HFFc6 (cell line): ENCODE measurements at regions not wholly inside any gene's neighbourhood (a gene's known extent, or its start where the extent isn't known, plus 50 kb on each side); places are given as distances from the start of the nearest gene placed in this dataset.

Experiments
- DNase-seq: peaks from one replicate; pipeline ENCODE4 v3.0.0-alpha.2; 2018
- H3K27ac Mint-ChIP-seq: 2 replicates; pipeline ENCODE4 v1.8.0; 2020; ENCODE audit warnings: mild to moderate bottlenecking, mixed read lengths
- H3K27me3 Mint-ChIP-seq: 2 replicates; pipeline ENCODE4 v1.8.0; 2021; ENCODE audit warnings: mild to moderate bottlenecking, moderate library complexity, mixed read lengths; ENCODE audit not compliant: insufficient read depth
- H3K36me3 Mint-ChIP-seq: 2 replicates; pipeline ENCODE4 v1.8.0; 2021; ENCODE audit warnings: low read depth, mixed read lengths
- H3K4me1 Mint-ChIP-seq: 2 replicates; pipeline ENCODE4 v1.8.0; 2020; ENCODE audit warnings: low read depth, mixed read lengths
- H3K4me3 Mint-ChIP-seq: 2 replicates; pipeline ENCODE4 v1.8.0; 2020; ENCODE audit warnings: mild to moderate bottlenecking, moderate library complexity, mixed read lengths
- H3K9me3 Mint-ChIP-seq: 2 replicates; pipeline ENCODE4 v1.8.0; 2020; ENCODE audit warnings: mild to moderate bottlenecking, mixed read lengths
- TF ChIP-seq, protein P1 (sequence below): fragments of 200-600 bp; sonication (generic); IDR thresholded peaks from 2 replicates; pipeline ENCODE4 v1.5.0; 2021; ENCODE audit warnings: antibody characterized with exemption, mild to moderate bottlenecking

DNA sequence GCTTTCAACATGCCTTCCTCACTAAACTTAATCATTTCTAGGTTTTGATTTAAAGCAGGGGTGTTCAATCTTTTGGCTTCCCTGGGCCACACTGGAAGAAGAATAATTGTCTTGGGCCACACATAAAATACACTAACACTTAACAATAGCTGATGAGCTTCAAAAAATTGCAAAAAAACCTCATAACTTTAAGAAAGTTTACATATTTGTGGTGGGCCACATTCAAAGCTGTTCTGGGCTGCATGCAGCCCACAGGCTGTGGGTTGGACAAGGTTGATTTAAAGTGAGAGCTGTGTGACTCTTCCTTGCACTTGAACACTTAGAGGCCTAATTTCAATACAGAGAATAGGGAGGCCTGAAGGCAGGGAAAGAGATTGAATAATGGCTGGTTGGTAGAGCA lies 598.3 kb downstream of the EFNA5 start:
- H3K4me1 Mint-ChIP-seq, result no peaks in the 10 kb centered on the region
- no peak for DNase-seq
- no peaks in the 10 kb centered on the region for H3K36me3 Mint-ChIP-seq
- no peak overlapping the region for H3K4me3 Mint-ChIP-seq
- peaks cover 46% of the 10 kb centered on the region for H3K9me3 Mint-ChIP-seq
- H3K27me3 Mint-ChIP-seq, result peaks cover 1% of the 10 kb centered on the region; the same call in 1 of the 2 replicates
- TF ChIP-seq, protein P1, sequence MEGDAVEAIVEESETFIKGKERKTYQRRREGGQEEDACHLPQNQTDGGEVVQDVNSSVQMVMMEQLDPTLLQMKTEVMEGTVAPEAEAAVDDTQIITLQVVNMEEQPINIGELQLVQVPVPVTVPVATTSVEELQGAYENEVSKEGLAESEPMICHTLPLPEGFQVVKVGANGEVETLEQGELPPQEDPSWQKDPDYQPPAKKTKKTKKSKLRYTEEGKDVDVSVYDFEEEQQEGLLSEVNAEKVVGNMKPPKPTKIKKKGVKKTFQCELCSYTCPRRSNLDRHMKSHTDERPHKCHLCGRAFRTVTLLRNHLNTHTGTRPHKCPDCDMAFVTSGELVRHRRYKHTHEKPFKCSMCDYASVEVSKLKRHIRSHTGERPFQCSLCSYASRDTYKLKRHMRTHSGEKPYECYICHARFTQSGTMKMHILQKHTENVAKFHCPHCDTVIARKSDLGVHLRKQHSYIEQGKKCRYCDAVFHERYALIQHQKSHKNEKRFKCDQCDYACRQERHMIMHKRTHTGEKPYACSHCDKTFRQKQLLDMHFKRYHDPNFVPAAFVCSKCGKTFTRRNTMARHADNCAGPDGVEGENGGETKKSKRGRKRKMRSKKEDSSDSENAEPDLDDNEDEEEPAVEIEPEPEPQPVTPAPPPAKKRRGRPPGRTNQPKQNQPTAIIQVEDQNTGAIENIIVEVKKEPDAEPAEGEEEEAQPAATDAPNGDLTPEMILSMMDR, result no peak
- H3K27ac Mint-ChIP-seq, result no peak overlapping the region

DNA sequence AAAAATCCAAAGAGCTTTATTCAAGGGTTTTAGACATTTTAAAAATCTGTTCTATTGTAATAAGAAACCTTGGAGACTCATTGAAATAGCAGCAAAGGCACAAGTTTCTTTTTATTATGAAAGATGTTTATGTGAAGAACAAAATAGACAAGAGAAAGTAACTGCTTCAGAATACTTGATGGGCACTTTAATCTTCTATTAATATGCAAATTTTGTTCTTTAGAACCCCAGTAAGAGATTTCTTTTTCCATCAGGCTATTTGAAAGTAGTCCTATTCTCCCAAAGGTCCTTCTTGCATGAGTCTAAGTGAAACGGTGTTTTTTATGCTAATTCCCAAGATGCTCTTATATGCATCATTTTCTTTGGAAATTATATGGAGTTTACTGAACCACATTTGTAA lies 602.0 kb downstream of the EFNA5 start:
- TF ChIP-seq, protein P1, result no peak
- H3K9me3 Mint-ChIP-seq, result peaks cover 52% of the 10 kb centered on the region
- H3K4me3 Mint-ChIP-seq, result no peak overlapping the region
- H3K27ac Mint-ChIP-seq, result no peak overlapping the region
- H3K27me3 Mint-ChIP-seq, result peaks cover 1% of the 10 kb centered on the region; the same call in 1 of the 2 replicates
- no peaks in the 10 kb centered on the region for H3K4me1 Mint-ChIP-seq
- no peak for DNase-seq
- H3K36me3 Mint-ChIP-seq, result no peaks in the 10 kb centered on the region

DNA sequence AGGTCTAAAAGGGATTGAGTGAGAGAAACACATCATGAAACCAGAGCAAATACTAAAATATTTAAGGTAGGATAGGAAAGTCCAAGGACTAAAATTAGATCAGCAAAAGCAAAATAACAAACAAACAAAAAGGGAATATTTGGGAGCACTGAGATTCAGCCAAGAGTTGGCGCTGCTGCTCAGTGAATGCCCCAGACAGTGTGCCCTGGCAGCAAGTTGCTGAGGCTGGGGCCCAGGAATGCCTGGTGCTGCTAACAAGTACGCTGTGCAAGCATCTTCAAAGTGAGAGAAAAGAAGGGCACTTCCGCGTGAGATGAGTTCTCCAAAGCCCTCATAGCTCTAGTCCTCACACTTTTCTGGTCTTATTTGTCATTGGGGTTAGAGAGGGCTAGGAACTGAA lies 603.3 kb downstream of the EFNA5 start:
- no peak overlapping the region for H3K27ac Mint-ChIP-seq
- no peak overlapping the region for H3K4me3 Mint-ChIP-seq
- no peak for DNase-seq
- TF ChIP-seq, protein P1, result no peak
- no peaks in the 10 kb centered on the region for H3K4me1 Mint-ChIP-seq
- no peaks in the 10 kb centered on the region for H3K36me3 Mint-ChIP-seq
- H3K27me3 Mint-ChIP-seq, result peaks cover 1% of the 10 kb centered on the region; the same call in 1 of the 2 replicates
- peaks cover 56% of the 10 kb centered on the region for H3K9me3 Mint-ChIP-seq

DNA sequence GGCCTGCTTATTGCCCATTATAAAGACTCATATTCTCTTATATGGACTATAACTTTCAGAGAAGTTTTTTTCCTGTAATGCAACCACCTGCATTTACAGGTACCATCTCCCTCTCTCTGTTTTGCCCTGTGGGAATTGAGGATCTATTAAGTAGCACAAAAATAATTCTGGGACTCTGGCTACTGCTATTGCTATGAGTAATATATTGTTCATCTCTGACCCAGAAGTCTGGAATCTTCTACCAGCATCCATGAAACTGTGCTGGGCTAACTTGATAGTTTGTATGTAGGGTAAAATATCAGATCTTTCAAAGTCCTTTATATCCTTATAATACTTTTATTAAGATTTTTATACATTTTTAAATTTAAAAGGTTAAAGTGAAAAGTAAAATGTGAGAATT lies 607.2 kb downstream of the EFNA5 start:
- no peak overlapping the region for H3K4me3 Mint-ChIP-seq
- H3K4me1 Mint-ChIP-seq, result no peaks in the 10 kb centered on the region
- H3K36me3 Mint-ChIP-seq, result no peaks in the 10 kb centered on the region
- TF ChIP-seq, protein P1, result no peak
- no peaks in the 10 kb centered on the region; the same call in 1 of the 2 replicates for H3K27me3 Mint-ChIP-seq
- no peak for DNase-seq
- H3K27ac Mint-ChIP-seq, result no peak overlapping the region
- H3K9me3 Mint-ChIP-seq, result peaks cover 43% of the 10 kb centered on the region

DNA sequence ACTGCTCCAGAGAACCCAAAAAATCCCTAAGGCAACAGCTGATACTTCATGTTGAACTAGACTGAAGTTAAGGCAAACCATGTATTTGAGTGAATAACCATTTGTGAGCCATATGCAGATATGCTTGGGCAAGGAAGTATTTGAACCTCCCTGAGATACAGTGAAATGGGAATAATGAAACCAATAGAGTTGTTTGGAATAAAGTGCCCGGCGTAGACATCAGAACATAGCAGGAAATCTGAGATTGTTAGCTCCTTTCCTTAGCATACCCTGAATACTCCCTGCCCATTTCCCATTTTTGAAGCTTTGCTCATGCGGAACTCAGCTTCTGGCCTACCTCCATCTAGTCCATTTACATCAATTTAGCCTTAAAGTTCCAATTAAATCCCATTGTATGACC lies 611.9 kb downstream of the EFNA5 start:
- no peaks in the 10 kb centered on the region for H3K4me1 Mint-ChIP-seq
- no peak overlapping the region for H3K4me3 Mint-ChIP-seq
- DNase-seq, result no peak
- no peak overlapping the region for H3K27ac Mint-ChIP-seq
- H3K9me3 Mint-ChIP-seq, result peaks cover 25% of the 10 kb centered on the region
- no peaks in the 10 kb centered on the region; the same call in 1 of the 2 replicates for H3K27me3 Mint-ChIP-seq
- H3K36me3 Mint-ChIP-seq, result no peaks in the 10 kb centered on the region
- TF ChIP-seq, protein P1, result no peak

DNA sequence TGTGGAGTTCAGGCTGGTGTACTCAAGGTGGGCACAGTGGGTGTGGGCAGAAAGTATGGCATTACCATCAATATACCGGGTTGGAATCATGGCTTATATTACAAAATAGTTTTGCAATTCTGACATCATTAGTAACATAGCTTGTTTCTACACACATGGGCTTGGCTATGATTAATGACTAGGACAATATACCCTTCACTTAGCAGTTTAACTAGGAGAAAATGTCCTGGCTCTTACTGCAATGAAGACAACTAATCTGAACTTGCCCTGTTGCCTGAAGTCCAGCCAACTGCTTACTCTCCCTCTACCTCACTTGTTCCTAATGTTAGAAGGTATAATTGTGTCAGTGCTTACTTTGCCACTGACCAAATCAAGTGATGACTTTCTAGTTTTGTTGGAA lies 612.5 kb downstream of the EFNA5 start:
- Mint-ChIP-seq H3K4me3 (no peak overlapping the region), H3K27me3 (no peaks in the 10 kb centered on the region; the same call in 1 of the 2 replicates), H3K4me1 (no peaks in the 10 kb centered on the region), H3K9me3 (peaks cover 25% of the 10 kb centered on the region), H3K36me3 (no peaks in the 10 kb centered on the region), H3K27ac (no peak overlapping the region)
- TF ChIP-seq, protein P1, result no peak
- no peak for DNase-seq
